Natural killer cell (primary cell): ENCODE measurements at regions not wholly inside any gene's neighbourhood (a gene's known extent, or its start where the extent isn't known, plus 50 kb on each side); places are given as distances from the start of the nearest gene placed in this dataset.

ENCODE experiments used
- ATAC-seq, 3 donors: fragments of 150-1000 bp in 2 of 3; fragments of 200-7000 bp in 1 of 3; cut with Tn5 transposase; 1 replicate in 1 of 3; 2 replicates in 2 of 3; pipeline ENCODE4 v1.10.0; 2021; ENCODE audit warnings: mild to moderate bottlenecking in 2 of 3, moderate library complexity in 2 of 3
- DNase-seq, 2 donors: peaks; one replicate each; pipeline versions ENCODE4 v3.0.0 to v3.0.0-alpha.2; 2013 to 2021; ENCODE audit warnings: mixed read lengths in 1 of 2
- H3K27ac ChIP-seq: one replicate; pipeline ENCODE4 v1.5.1; 2013; ENCODE audit warnings: mild to moderate bottlenecking, low read length
- H3K27me3 ChIP-seq: one replicate; pipeline ENCODE4 v1.6.1; 2013; ENCODE audit warnings: low read length; ENCODE audit not compliant: control insufficient read depth, insufficient read depth
- H3K36me3 ChIP-seq: one replicate; pipeline ENCODE4 v1.6.1; 2013; ENCODE audit warnings: low read length; ENCODE audit not compliant: control insufficient read depth, insufficient read depth
- H3K4me1 ChIP-seq: one replicate; pipeline ENCODE4 v1.6.1; 2013; ENCODE audit warnings: low read length; ENCODE audit not compliant: control insufficient read depth, insufficient read depth
- H3K4me3 ChIP-seq: one replicate; pipeline ENCODE4 v1.5.1; 2013; ENCODE audit warnings: low read length
- H3K9me3 ChIP-seq: one replicate; pipeline ENCODE4 v1.6.1; 2013; ENCODE audit warnings: low read length; ENCODE audit not compliant: control insufficient read depth, insufficient read depth
- H3K27ac Mint-ChIP-seq, 2 donors: one replicate each; pipeline ENCODE4 v1.8.0; 2022; ENCODE audit warnings: mild to moderate bottlenecking in 2 of 2, mixed read lengths in 2 of 2, moderate library complexity in 1 of 2
- H3K27me3 Mint-ChIP-seq, 2 donors: one replicate each; pipeline ENCODE4 v1.8.0; 2022; ENCODE audit warnings: low read depth in 2 of 2, mixed read lengths in 2 of 2
- H3K36me3 Mint-ChIP-seq: one replicate; pipeline ENCODE4 v1.8.0; 2022; ENCODE audit warnings: mixed read lengths
- H3K4me1 Mint-ChIP-seq, 2 donors: one replicate each; pipeline ENCODE4 v1.8.0; 2022; ENCODE audit warnings: mixed read lengths in 2 of 2
- H3K4me3 Mint-ChIP-seq: one replicate; pipeline ENCODE4 v1.8.0; 2022; ENCODE audit warnings: mild to moderate bottlenecking, moderate library complexity, mixed read lengths
- H3K9me3 Mint-ChIP-seq, 2 donors: one replicate each; pipeline ENCODE4 v1.8.0; 2022; ENCODE audit warnings: mixed read lengths in 2 of 2
- CTCF ChIP-seq: fragments of 200-600 bp; IDR thresholded peaks from one replicate; pipeline ENCODE4 v1.8.0; 2022; ENCODE audit warnings: antibody characterized with exemption
- WGBS: methylation state at CpG from one replicate; pipeline ENCODE4 v1.1.7; 2013; ENCODE audit warnings: missing lambda C conversion rate; ENCODE audit not compliant: insufficient coverage; 5-methylcytosine and 5-hydroxymethylcytosine counted together
- intact Hi-C: fragments of 100-400 bp; cut with micrococcal nuclease; formaldehyde crosslinking; loops from one replicate; pipeline ENCODE4 v1.14.2; 2022

- H3K36me3 ChIP-seq = no peaks in the 10 kb centered on the region
- Mint-ChIP-seq H3K27me3 (peaks cover 3 to 48% of the 10 kb centered on the region in 2 donors), H3K9me3 (peaks cover 0 to 6% of the 10 kb centered on the region in 2 donors), H3K36me3 (no peaks in the 10 kb centered on the region), H3K4me1 (no peaks in the 10 kb centered on the region), H3K27ac (no peak overlapping the region), H3K4me3 (no peak overlapping the region)
- H3K4me3 ChIP-seq = no peak overlapping the region
- no peak for ATAC-seq
- H3K9me3 ChIP-seq = no peaks in the 10 kb centered on the region
- H3K4me1 ChIP-seq = no peaks in the 10 kb centered on the region
- intact Hi-C loops = no loop called here
- TF ChIP-seq CTCF = no peak
- no peaks in the 10 kb centered on the region for H3K27me3 ChIP-seq
- no peak overlapping the region for H3K27ac ChIP-seq
- DNase-seq = no peak
- WGBS = 5% methylated on average over 1 of the region's 1 CpG
Measured at GRCh38 chr9:1128046-1128445, 77.9 kb downstream of the DMRT2 start.

- H3K27me3 ChIP-seq = no peaks in the 10 kb centered on the region
- ATAC-seq (no peak), DNase-seq (no peak)
- no peaks in the 10 kb centered on the region for H3K4me1 Mint-ChIP-seq
- TF ChIP-seq CTCF = no peak
- no peak overlapping the region for H3K27ac ChIP-seq
- intact Hi-C loops = no loop called here
- no peaks in the 10 kb centered on the region for H3K9me3 ChIP-seq
- 28% methylated on average over 4 of the region's 4 CpGs for WGBS
- peaks cover 0 to 6% of the 10 kb centered on the region in 2 donors for H3K9me3 Mint-ChIP-seq
- no peaks in the 10 kb centered on the region for H3K36me3 ChIP-seq
- peaks cover 3 to 48% of the 10 kb centered on the region in 2 donors for H3K27me3 Mint-ChIP-seq
- no peak overlapping the region for H3K27ac Mint-ChIP-seq
- H3K4me3 Mint-ChIP-seq = no peak overlapping the region
- H3K36me3 Mint-ChIP-seq = no peaks in the 10 kb centered on the region
- H3K4me1 ChIP-seq = no peaks in the 10 kb centered on the region
- H3K4me3 ChIP-seq = no peak overlapping the region
Measured at GRCh38 chr9:1129382-1129781, 79.2 kb downstream of the DMRT2 start.

GRCh38 chr9:1140057-1140456, 89.9 kb downstream of the DMRT2 start:
- ATAC-seq (no peak), DNase-seq (no peak)
- Histone ChIP-seq H3K36me3 (no peaks in the 10 kb centered on the region), H3K27me3 (no peaks in the 10 kb centered on the region), H3K4me1 (no peaks in the 10 kb centered on the region), H3K9me3 (no peaks in the 10 kb centered on the region), H3K27ac (no peak overlapping the region), H3K4me3 (no peak overlapping the region)
- 90% methylated on average over 2 of the region's 2 CpGs for WGBS
- Mint-ChIP-seq H3K27me3 (peaks cover 0 to 2% of the 10 kb centered on the region in 2 donors), H3K9me3 (peaks cover 12 to 20% of the 10 kb centered on the region in 2 donors), H3K4me1 (no peaks in the 10 kb centered on the region), H3K36me3 (peaks cover 18% of the 10 kb centered on the region), H3K27ac (no peak overlapping the region), H3K4me3 (no peak overlapping the region)
- intact Hi-C loops = no loop called here
- no peak for TF ChIP-seq CTCF

GRCh38 chr9:1151691-1152090, 101.5 kb downstream of the DMRT2 start:
- no peaks in the 10 kb centered on the region for H3K9me3 ChIP-seq
- H3K36me3 ChIP-seq = no peaks in the 10 kb centered on the region
- H3K4me1 ChIP-seq = no peaks in the 10 kb centered on the region
- H3K27ac ChIP-seq = no peak overlapping the region
- TF ChIP-seq CTCF = no peak
- H3K4me1 Mint-ChIP-seq = peaks cover 0 to 5% of the 10 kb centered on the region in 2 donors
- no peak overlapping the region for H3K27ac Mint-ChIP-seq
- DNase-seq (no peak), ATAC-seq (no peak)
- no peaks in the 10 kb centered on the region for H3K36me3 Mint-ChIP-seq
- H3K4me3 ChIP-seq = no peak overlapping the region
- no peaks in the 10 kb centered on the region for H3K27me3 ChIP-seq
- peaks cover 0 to 16% of the 10 kb centered on the region in 2 donors for H3K27me3 Mint-ChIP-seq
- WGBS = 87% methylated on average over 2 of the region's 2 CpGs
- no peak overlapping the region for H3K4me3 Mint-ChIP-seq
- peaks cover 1 to 2% of the 10 kb centered on the region in 2 donors for H3K9me3 Mint-ChIP-seq
- intact Hi-C loops = no loop called here
